ENCODE measurements at regions not wholly inside any gene's neighbourhood (a gene's known extent, or its start where the extent isn't known, plus 50 kb on each side); places are given as distances from the start of the nearest gene placed in this dataset.

- H3K4me3 ChIP-seq: no peak overlapping the region
- H3K4me1 ChIP-seq: no peaks in the 10 kb centered on the region
- ATAC-seq: no peak
- no peaks in the 10 kb centered on the region for H3K27me3 ChIP-seq
- H3K27ac ChIP-seq: no peak overlapping the region
- H3K9me3 ChIP-seq: no peaks in the 10 kb centered on the region
- H3K36me3 ChIP-seq: no peaks in the 10 kb centered on the region
- TF ChIP-seq CTCF (IDR thresholded peaks at IDR 0.05 in 4 of 5, conservative IDR thresholded peaks at IDR 0.05 in 1 of 5) (no peak), POLR2A (IDR thresholded peaks at IDR 0.05) (no peak)
- in situ Hi-C loops (cut with MboI; ENCODE audit: low sequenced_read_pairs in 4 of 4) (no loop called here), intact Hi-C loops (cut with DNase I; ENCODE audit: low total_unique reads) (no loop called here)
- no peak for DNase-seq
Measured at GRCh38 chr12:125878483-125878882, 813.2 kb downstream of the AACS start.

- Histone ChIP-seq H3K4me1 (no peaks in the 10 kb centered on the region), H3K4me3 (no peak overlapping the region), H3K27me3 (no peaks in the 10 kb centered on the region), H3K36me3 (no peaks in the 10 kb centered on the region), H3K27ac (no peak overlapping the region), H3K9me3 (no peaks in the 10 kb centered on the region)
- intact Hi-C loops (cut with DNase I; ENCODE audit: low total_unique reads) (no loop called here), in situ Hi-C loops (cut with MboI; ENCODE audit: low sequenced_read_pairs in 4 of 4) (no loop called here)
- no peak for DNase-seq
- no peak for TF ChIP-seq POLR2A (IDR thresholded peaks at IDR 0.05)
- TF ChIP-seq CTCF (IDR thresholded peaks at IDR 0.05 in 4 of 5, conservative IDR thresholded peaks at IDR 0.05 in 1 of 5): no peak
- no peak for ATAC-seq
Measured at GRCh38 chr12:125882141-125882540, 816.9 kb downstream of the AACS start.

- Histone ChIP-seq H3K27ac (no peak overlapping the region), H3K27me3 (no peaks in the 10 kb centered on the region), H3K4me3 (no peak overlapping the region), H3K9me3 (no peaks in the 10 kb centered on the region), H3K36me3 (no peaks in the 10 kb centered on the region), H3K4me1 (peaks cover 0 to 16% of the 10 kb centered on the region in 2 donors)
- intact Hi-C loops (cut with DNase I; ENCODE audit: low total_unique reads) (no loop called here), in situ Hi-C loops (cut with MboI; ENCODE audit: low sequenced_read_pairs in 4 of 4) (no loop called here)
- DNase-seq: no peak
- no peak for ATAC-seq
- TF ChIP-seq POLR2A (IDR thresholded peaks at IDR 0.05) (no peak), CTCF (IDR thresholded peaks at IDR 0.05 in 4 of 5, conservative IDR thresholded peaks at IDR 0.05 in 1 of 5) (no peak)
Measured at GRCh38 chr12:125888921-125889320, 823.7 kb downstream of the AACS start.

GRCh38 chr12:125889742-125890141 lies 824.5 kb downstream of the AACS start:
- in situ Hi-C loops (cut with MboI; ENCODE audit: low sequenced_read_pairs in 4 of 4): no loop called here
- intact Hi-C loops (cut with DNase I; ENCODE audit: low total_unique reads): no loop called here
- Histone ChIP-seq H3K4me3 (no peak overlapping the region), H3K36me3 (no peaks in the 10 kb centered on the region), H3K9me3 (no peaks in the 10 kb centered on the region), H3K27me3 (no peaks in the 10 kb centered on the region), H3K4me1 (peaks cover 0 to 16% of the 10 kb centered on the region in 2 donors), H3K27ac (no peak overlapping the region)
- TF ChIP-seq CTCF (IDR thresholded peaks at IDR 0.05 in 4 of 5, conservative IDR thresholded peaks at IDR 0.05 in 1 of 5): no peak
- no peak for TF ChIP-seq POLR2A (IDR thresholded peaks at IDR 0.05)
- ATAC-seq: no peak
- no peak for DNase-seq

GRCh38 chr12:125890366-125890905 lies 825.2 kb downstream of the AACS start:
- Histone ChIP-seq H3K36me3 (no peaks in the 10 kb centered on the region), H3K4me1 (peaks cover 0 to 16% of the 10 kb centered on the region in 2 donors), H3K27ac (no peak overlapping the region), H3K4me3 (no peak overlapping the region), H3K9me3 (no peaks in the 10 kb centered on the region), H3K27me3 (no peaks in the 10 kb centered on the region)
- ATAC-seq: no peak
- DNase-seq: no peak
- intact Hi-C loops (cut with DNase I; ENCODE audit: low total_unique reads) (no loop called here), in situ Hi-C loops (cut with MboI; ENCODE audit: low sequenced_read_pairs in 4 of 4) (no loop called here)
- TF ChIP-seq CTCF (IDR thresholded peaks at IDR 0.05 in 4 of 5, conservative IDR thresholded peaks at IDR 0.05 in 1 of 5) (no peak), POLR2A (IDR thresholded peaks at IDR 0.05) (no peak)

Measured in gastrocnemius medialis (tissue), 4 donors.